ENCODE measurements at regions not wholly inside any gene's neighbourhood (a gene's known extent, or its start where the extent isn't known, plus 50 kb on each side); places are given as distances from the start of the nearest gene placed in this dataset.

GRCh38 chr17:45689451-45689850 is 94.7 kb upstream of the CRHR1 start:
- peaks cover 40% of the 10 kb centered on the region for H3K27me3 ChIP-seq
- no peak overlapping the region for H3K4me3 ChIP-seq
- H3K4me1 ChIP-seq = no peaks in the 10 kb centered on the region
- no peak for DNase-seq
- in situ Hi-C loops (cut with MboI; ENCODE audit: low pct_ligation_motif_present in 1 of 4, low pct_unique_long_range_greater_than_20kb in 1 of 4, low sequenced_read_pairs in 3 of 4) (no loop called here), intact Hi-C loops (cut with DNase I; ENCODE audit: low total_unique reads) (no loop called here)
- H3K9me3 ChIP-seq = no peaks in the 10 kb centered on the region
- no peaks in the 10 kb centered on the region for H3K36me3 ChIP-seq
- no peak overlapping the region for H3K27ac ChIP-seq
- 76 to 83% methylated on average over 5 to 6 of the region's 6 CpGs for WGBS, 2 donors (ENCODE audit: low coverage in 1 of 2)
- TF ChIP-seq, protein P1, sequence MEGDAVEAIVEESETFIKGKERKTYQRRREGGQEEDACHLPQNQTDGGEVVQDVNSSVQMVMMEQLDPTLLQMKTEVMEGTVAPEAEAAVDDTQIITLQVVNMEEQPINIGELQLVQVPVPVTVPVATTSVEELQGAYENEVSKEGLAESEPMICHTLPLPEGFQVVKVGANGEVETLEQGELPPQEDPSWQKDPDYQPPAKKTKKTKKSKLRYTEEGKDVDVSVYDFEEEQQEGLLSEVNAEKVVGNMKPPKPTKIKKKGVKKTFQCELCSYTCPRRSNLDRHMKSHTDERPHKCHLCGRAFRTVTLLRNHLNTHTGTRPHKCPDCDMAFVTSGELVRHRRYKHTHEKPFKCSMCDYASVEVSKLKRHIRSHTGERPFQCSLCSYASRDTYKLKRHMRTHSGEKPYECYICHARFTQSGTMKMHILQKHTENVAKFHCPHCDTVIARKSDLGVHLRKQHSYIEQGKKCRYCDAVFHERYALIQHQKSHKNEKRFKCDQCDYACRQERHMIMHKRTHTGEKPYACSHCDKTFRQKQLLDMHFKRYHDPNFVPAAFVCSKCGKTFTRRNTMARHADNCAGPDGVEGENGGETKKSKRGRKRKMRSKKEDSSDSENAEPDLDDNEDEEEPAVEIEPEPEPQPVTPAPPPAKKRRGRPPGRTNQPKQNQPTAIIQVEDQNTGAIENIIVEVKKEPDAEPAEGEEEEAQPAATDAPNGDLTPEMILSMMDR (IDR thresholded peaks at IDR 0.05) = no peak
- no peak for TF ChIP-seq EP300 (IDR thresholded peaks at IDR 0.05; ENCODE audit: low read depth)
- no peak for TF ChIP-seq POLR2A (IDR thresholded peaks at IDR 0.05)
- no peak for TF ChIP-seq POLR2AphosphoS5 (IDR thresholded peaks at IDR 0.05)

GRCh38 chr17:45690625-45691275 is 93.4 kb upstream of the CRHR1 start:
- H3K27me3 ChIP-seq = peaks cover 53% of the 10 kb centered on the region
- no peaks in the 10 kb centered on the region for H3K36me3 ChIP-seq
- in situ Hi-C loops (cut with MboI; ENCODE audit: low pct_ligation_motif_present in 1 of 4, low pct_unique_long_range_greater_than_20kb in 1 of 4, low sequenced_read_pairs in 3 of 4) (no loop called here), intact Hi-C loops (cut with DNase I; ENCODE audit: low total_unique reads) (no loop called here)
- 57 to 62% methylated on average over 13 of the region's 13 CpGs for WGBS, 2 donors (ENCODE audit: low coverage in 1 of 2)
- H3K9me3 ChIP-seq = no peaks in the 10 kb centered on the region
- H3K27ac ChIP-seq = no peak overlapping the region
- no peaks in the 10 kb centered on the region for H3K4me1 ChIP-seq
- no peak overlapping the region for H3K4me3 ChIP-seq
- TF ChIP-seq, protein P1 (IDR thresholded peaks at IDR 0.05) = no peak
- TF ChIP-seq EP300 (IDR thresholded peaks at IDR 0.05; ENCODE audit: low read depth) = no peak
- no peak for TF ChIP-seq POLR2A (IDR thresholded peaks at IDR 0.05)
- TF ChIP-seq POLR2AphosphoS5 (IDR thresholded peaks at IDR 0.05) = no peak
- no peak for DNase-seq

GRCh38 chr17:45692661-45693060 is 91.5 kb upstream of the CRHR1 start:
- H3K27me3 ChIP-seq = peaks cover 56% of the 10 kb centered on the region
- H3K36me3 ChIP-seq = no peaks in the 10 kb centered on the region
- intact Hi-C loops (cut with DNase I; ENCODE audit: low total_unique reads) = no loop called here
- no peak overlapping the region for H3K27ac ChIP-seq
- H3K4me3 ChIP-seq = no peak overlapping the region
- no peaks in the 10 kb centered on the region for H3K4me1 ChIP-seq
- DNase-seq = no peak
- no peaks in the 10 kb centered on the region for H3K9me3 ChIP-seq
- TF ChIP-seq POLR2A (IDR thresholded peaks at IDR 0.05) (no peak), POLR2AphosphoS5 (IDR thresholded peaks at IDR 0.05) (no peak), EP300 (IDR thresholded peaks at IDR 0.05; ENCODE audit: low read depth) (no peak)
- TF ChIP-seq, protein P1 (IDR thresholded peaks at IDR 0.05) = no peak
- in situ Hi-C loops (cut with MboI; ENCODE audit: low pct_ligation_motif_present in 1 of 4, low pct_unique_long_range_greater_than_20kb in 1 of 4, low sequenced_read_pairs in 3 of 4) = no loop called here
- WGBS, 2 donors (ENCODE audit: low coverage in 1 of 2) = 48% methylated on average over 2 to 4 of the region's 4 CpGs

GRCh38 chr17:45693792-45694191 is 90.3 kb upstream of the CRHR1 start:
- Histone ChIP-seq H3K4me1 (no peaks in the 10 kb centered on the region), H3K9me3 (no peaks in the 10 kb centered on the region), H3K4me3 (no peak overlapping the region), H3K27ac (no peak overlapping the region), H3K36me3 (no peaks in the 10 kb centered on the region), H3K27me3 (peaks cover 55% of the 10 kb centered on the region)
- TF ChIP-seq POLR2AphosphoS5 (IDR thresholded peaks at IDR 0.05) (no peak), EP300 (IDR thresholded peaks at IDR 0.05; ENCODE audit: low read depth) (no peak), POLR2A (IDR thresholded peaks at IDR 0.05) (no peak)
- TF ChIP-seq, protein P1 (IDR thresholded peaks at IDR 0.05) = no peak
- DNase-seq = no peak
- intact Hi-C loops (cut with DNase I; ENCODE audit: low total_unique reads) (no loop called here), in situ Hi-C loops (cut with MboI; ENCODE audit: low pct_ligation_motif_present in 1 of 4, low pct_unique_long_range_greater_than_20kb in 1 of 4, low sequenced_read_pairs in 3 of 4) (no loop called here)

Data from transverse colon (tissue), 4 donors.